GM18508 (cell line): ENCODE measurements at regions not wholly inside any gene's neighbourhood (a gene's known extent, or its start where the extent isn't known, plus 50 kb on each side); places are given as distances from the start of the nearest gene placed in this dataset.
"Not testable (repeated sequence)": the region's sequence is repeated elsewhere in the genome, so short reads cannot be mapped to it uniquely, and the experiment has no call there.

ENCODE experiments used
- ATAC-seq: cut with Tn5 transposase; IDR thresholded peaks from one replicate; pipeline ENCODE4 v1.9.1; 2021; ENCODE audit warnings: moderate number of reproducible peaks; ENCODE audit not compliant: insufficient read depth, unreplicated experiment

DNA sequence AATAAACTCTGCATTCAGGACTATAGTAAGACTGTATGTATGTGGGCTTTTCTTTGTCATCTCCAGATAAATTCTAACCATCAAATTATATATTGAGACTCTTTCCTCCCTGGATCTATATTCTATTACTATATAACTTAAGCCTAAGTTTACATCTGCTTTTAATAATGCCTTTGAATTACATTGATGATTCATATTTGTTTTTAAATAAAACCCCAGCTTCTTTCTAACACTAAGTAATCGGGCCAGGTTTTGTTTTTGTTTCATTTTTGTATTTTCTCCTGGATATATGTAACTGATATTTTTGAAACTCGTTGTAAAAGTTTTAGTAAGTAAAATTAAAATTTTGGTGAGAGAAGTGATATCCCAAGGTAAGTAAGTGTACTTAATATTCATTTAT lies 1599.1 kb downstream of the PCDH9 start:
- ATAC-seq, result no peak

DNA sequence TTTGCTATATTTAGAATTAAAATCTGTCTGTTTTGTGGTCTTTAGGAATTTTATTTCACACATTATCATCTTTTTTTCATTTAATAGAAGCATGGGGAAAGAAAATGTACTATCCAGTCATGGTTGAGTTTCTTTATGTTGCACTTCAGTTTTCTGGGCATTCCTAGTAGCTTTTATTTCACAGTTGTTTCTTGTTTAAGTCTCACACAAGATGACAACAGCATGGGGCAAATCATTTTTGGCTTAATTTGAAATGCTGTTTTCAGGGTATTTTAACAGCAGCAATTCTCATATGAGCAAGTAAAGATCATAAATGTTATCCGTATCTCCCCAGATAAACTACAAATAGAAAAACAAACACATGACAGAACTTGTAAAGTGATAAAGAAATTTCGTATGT lies 1600.2 kb downstream of the PCDH9 start:
- no peak for ATAC-seq

DNA sequence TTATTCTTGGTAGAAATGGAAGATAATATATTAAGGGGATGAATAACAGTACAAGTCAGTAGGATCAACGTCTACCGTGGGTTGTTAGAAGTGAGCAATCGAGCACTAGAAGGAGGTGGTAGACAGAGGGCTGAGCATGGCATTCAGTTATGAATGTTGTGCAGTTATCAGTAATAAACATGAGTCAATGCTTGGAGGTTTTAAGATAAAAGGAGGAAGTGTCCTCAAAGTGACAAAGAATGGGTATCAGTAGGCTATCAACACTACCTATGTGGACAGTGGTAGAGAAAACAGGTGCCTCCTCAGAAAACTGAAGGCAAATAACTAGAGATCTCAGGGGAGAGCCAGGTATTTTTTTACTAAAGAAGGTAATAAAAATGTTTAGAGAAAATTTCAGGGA lies 1607.0 kb downstream of the PCDH9 start:
- ATAC-seq, result no peak

DNA sequence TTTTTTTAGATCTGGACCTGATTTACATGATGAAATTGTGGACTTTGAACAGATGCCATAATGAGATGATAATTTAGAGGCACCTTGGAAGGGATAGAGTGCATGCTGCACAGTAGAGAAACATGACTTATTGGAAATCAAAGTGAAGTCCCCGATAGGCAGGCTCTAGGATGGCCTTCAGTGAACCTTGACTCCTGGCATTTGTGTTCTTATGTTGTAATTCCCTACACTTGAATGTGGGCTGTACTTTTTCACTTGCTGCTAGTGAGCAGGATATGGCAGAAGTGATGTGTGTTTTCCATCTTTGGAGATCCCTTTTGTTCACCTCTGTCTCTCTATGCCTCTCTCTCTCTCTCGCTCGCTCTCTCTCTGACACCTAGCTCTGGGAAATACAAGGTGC lies 1614.6 kb downstream of the PCDH9 start:
- no peak for ATAC-seq

DNA sequence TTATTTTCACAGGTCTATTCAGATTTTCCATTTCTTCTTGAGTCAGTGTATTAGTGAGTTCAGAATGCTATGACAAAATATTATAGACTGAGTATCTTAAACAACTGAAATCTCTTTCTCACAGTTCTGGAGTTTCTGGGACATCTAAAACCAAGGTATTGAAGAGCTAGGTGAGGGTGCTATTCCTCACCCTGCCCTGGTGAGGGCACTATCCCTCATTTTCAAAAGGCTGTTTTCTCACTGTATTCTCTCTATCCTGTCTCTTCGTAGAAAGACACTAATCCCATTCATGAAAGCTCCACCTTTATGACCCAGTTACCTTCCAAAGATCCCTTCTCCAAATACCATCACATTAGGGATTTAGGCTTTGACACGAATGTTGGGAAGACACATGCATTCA lies 1617.1 kb downstream of the PCDH9 start:
- no peak for ATAC-seq

DNA sequence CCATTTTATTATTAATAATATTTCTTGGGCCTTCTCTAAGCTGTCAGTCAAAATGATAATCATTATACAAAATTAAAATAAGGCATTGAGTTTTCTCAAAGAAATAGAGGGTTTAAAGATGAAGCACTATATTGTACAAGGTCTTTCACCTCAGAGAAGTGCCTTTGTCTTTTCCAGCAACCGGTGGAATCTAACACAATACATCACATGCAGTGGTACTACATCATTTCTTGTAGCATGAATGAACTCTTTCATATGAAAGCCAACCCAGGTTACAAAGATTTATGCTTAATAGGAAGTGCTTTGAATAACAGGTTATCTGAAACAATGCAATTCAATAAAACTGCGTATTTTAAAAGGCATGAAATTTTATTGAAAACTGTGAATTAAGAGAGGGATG lies 1620.8 kb downstream of the PCDH9 start:
- no peak for ATAC-seq

DNA sequence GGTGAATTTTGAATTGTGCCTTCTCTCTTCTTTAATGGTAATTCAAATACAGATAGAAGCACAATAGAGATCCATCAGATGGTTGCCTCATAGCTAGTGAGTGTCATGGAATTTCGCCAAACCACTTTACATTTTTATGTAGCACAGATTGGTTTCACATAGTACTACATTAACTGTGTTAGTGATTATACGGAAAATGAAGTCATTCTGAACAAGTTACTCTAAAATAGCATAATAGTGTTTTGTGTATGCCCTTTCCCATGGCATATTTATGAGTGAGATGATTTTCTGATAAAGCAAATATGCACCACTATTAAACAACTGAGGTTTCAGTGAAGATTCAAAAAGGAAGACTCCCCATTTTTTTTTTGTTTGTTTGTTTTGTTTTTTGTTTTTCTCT lies 1623.5 kb downstream of the PCDH9 start:
- no peak for ATAC-seq

DNA sequence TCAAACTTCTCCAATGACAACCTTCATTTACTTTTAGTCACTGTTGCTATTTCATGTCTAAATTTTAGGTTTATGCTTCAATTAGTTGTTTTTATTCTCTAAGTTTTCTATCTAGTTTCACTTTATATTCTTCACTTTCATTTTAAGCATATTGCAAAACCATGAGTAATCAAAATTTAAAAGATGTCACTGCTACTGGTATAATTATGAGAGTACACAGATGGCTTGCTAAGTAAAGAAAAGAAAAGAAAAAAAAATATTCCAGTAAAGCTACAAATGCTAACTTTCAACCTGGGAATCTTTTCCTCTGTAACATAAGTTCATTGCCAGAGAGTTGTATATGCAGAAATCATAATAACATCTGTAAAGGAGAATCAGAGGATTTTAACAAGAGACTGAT lies 1624.7 kb downstream of the PCDH9 start:
- no peak for ATAC-seq

DNA sequence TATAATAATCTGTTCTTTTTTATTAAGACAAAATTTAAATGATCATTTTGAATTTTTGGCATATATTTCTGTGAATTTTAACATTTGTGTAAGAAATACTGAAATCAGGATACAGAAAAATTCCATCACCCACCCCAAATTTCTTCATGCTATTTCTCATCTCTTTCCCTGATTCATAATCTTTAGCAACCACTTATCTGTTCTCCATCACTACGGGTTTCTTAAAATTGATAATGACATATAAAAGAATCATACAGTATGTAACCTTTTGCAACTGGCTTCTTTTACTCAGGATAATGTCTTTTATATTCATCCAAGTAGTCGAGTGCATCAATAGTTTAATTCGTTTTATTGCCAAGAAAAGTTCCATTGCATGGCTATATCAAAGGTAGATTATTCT lies 1627.0 kb downstream of the PCDH9 start:
- ATAC-seq, result no peak

DNA sequence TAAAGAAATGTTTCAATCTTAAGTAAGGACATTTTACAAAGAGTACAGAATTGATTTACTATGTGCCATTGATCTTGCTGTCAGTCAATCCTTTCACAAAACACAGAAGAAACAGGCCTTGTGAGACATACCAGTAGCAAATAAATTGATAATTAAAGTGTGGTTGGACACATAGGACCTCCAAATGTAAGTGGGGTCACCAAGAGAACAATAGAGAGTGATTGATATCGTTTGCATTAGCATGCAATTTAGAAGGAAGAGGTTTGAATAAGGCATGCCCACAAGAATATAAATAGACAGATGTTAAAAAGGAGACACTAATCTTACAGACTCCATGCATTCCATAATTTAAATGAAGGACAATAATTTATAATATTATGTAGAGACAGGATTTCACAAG lies 1628.3 kb downstream of the PCDH9 start:
- no peak for ATAC-seq

DNA sequence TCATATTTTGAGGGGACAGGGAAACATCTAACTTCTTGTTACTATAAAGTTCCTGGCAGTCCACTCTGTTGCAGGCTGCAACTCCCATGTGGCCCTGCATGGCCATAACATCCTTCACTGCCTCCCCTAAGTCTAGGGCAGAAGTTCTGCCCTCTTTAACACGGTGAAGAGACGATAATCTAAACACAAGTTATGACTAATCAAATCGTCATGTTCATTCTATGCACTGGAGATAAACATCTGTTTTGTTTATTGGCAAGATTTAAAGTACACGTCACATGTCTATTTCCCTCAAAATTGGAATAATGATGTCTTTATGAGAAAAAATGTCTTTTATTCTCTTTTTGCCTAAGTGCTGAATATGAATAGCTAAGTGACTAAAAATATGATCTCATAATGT lies 1629.4 kb downstream of the PCDH9 start:
- ATAC-seq, result no peak

DNA sequence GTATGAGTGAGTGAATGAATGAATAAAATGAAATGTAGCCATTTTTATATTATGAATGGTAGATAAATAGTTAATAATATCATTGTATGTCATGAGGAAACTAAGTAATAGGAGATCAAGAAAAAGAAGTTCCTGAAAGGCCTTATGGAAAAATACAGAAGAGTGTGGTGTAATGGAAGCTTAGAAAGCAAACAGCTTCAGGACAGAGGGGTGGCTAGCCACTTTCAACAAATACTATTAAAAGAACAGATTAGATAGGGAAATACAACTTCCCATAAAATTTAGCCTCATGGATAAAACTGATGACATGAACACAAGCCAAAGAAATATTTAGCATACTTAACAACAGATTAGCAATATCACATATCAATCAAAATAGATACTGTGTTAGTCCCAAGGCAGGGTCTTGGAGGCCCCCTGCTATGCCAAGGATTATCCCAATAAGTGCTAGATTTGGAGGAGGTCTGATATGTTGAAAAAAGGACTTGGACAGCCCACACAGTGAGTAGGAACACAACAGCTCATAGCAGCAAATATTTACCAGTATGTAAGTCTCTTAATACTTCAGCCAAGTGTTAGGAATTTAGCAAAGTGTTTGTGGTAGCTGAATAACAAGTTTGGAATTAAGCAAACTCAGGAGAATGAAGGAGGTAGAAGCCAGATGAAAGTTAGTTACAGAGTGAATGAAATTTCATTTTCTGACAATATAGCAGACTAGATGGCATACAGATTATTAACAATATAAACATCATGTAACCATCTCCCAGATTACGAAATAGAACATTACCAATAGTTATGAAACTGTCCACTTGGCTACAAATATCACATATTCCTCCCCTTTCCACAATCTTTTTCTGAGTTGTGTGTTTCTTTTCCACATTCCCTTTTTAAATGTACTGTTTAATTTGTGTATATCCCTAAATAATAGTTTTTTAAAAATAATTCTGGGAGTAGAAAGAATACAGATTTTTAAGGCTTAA lies 1632.0 kb downstream of the PCDH9 start:
- no peak for ATAC-seq

DNA sequence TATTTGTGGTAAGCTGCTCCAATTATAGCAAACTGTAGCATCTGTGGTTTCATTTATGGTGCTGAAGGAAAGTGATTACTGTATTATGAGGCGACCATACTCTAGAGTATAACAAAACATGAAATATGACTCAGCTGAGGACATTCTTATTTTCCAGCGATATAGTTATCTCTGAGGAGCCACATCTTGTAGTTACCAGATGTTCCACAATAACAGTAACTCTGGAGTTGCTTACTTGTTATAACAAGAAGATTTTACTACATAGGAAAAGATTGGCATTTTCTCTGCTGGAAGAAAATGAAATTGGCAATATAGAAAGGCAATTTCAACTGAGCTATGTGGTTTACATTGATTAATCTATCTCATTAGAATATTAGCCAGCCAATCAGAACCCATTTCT lies 1634.2 kb downstream of the PCDH9 start:
- no peak for ATAC-seq

DNA sequence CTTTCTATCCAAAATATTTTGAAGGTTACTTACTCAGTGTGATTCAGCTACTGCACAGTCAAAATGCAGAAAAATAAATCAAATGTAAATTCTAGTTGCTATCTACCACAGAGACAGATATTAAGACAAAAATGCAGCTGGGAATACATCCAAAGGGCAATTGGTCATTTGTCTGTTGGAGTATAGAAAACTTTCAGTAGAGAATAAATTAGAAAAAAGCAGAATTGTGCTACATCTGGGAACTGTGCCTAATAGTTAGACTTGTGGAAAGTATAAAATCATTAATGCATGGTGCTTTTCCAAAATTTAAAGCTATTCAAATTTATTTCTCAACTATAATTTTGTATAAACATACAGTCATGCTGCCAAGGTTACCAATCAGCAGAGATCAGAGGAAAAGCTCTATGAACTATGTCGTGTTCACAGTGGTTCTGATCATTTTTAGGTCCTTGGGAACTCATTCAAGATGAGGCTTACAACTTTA lies 1635.8 kb downstream of the PCDH9 start:
- ATAC-seq, result no peak

DNA sequence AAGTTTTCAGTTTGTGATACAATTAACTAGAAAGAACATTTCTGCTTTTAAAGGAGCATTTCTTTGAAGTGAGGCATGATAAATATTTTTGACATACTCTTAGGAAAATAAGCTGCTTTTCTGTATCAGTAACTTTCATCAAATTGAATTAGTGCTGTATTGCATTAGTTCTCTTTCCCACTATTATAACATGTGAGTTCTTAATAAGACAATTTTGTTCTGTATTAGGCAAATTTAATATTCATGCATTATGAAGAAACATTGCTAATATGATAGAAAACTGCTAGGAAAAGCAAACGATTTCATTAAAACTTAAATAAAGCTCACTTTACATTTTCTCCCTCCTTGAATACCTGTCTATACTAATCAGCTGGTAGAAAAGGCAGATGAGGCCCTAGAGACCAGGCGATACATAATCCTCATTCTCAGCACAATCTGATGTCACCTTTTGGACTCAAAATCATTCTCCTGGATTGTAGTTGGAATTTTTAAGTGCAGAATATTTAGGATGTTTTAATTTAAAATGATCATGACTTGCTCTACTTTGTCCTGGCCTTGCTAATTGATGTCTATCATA lies 1636.8 kb downstream of the PCDH9 start:
- ATAC-seq, result no peak

DNA sequence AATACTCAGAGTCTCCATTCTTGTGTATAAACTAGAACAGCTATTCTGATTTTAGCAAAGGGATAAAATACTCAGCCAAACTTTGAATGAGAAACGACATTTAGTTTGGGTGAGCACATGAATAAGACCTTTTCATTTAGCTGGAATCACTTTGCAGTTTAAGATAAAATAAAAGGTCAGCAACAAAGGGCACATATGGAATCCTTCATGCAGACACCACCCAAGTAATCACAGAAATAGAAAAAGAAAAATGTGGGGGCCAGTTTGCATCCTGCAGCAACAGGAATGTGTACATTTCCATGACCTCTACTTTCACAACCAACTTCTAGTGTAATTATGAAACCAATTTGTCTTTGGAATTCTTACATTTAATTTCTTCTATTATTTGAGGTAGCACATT lies 1637.4 kb downstream of the PCDH9 start:
- ATAC-seq, result no peak

DNA sequence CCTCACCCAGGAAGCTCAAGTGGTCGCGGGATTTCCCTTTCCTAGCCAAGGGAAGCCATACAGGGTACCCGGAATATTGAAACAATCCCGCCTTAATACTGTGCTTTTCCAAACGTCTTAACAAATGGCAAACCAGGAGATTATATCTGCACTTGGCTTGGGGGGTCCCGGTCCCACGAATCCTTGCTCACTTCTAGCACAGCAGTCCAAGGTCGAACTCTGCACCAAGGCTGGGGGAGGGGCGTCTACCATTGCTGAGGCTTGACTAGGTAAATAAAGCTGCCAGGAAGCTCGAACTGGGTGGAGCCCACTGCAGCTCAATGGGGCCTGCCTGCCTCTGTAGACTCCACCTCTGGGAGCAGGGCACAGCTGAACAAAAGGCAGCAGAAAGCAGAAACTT lies 1644.8 kb downstream of the PCDH9 start:
- ATAC-seq, result no peak

DNA sequence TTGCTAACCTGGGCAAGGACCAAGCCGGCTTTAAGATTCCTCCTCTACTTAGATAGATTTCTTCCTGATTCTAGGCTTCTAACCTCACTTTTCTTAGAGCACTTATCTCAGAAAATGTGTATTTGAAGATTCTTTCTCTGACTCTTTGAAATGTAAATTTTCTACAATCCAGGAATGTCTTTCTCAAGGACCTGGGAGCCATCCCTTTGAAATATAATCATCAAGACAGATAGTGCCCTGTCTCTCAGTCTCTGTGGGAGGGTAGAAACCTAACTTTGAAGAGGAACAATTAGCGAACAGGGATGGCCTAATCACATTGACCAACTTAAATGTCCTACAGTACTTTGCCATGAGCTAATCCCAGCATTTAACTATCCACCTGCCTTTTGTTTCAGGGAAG lies 1646.0 kb downstream of the PCDH9 start:
- no peak for ATAC-seq

DNA sequence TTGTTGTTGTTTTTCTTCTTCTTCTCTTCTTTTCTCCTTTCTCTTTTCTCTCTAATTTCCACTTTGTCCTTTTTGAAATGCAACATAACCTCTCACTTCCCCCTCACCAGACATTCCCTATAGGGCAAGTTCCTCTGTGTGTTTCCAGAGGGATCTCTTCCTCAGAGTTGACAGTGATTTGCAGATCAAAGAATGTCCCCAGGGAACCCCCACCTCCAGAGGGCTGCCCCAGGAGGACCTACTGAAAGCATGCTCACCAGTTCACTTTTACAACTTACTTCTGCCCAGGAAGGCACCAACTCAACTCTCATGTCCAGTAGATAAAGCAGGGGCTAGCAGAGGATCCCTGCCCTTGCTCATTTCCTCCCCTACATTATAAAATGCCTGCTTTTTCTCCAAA lies 1648.0 kb downstream of the PCDH9 start:
- ATAC-seq, result no peak

DNA sequence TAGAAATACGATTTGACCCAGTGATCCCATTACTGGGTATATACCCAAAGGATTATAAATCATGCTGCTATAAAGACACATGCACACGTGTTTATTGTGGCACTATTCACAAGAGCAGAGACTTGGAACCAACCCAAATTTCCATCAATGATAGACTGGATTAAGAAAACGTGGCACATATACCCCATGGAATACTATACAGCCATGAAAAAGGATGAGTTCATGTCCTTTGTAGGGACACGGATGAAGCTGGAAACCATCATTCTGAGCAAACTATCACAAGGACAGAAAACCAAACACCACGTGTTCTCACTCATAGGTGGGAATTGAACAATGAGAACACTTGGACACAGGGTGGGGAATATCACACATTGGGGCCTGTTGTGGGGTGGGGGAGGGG lies 1665.6 kb downstream of the PCDH9 start:
- not testable (repeated sequence) for ATAC-seq

DNA sequence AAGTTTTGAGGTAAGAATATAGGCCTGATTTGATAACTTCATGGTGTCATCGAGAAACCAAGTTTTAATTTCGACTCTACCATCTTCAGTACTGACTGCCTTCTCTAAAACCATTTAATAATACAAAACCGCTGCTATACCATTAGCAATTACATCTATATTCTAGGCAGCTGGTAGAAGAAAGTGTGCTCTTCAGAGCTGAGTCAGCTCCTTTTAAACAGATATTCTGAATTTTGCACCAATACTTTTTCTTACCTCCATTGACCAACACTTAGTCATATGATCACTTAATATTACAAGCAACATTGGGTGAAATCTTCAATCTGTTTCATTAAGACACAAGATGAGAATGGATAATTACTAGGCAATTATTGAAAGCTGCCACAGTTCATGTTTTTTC lies 1667.8 kb downstream of the PCDH9 start:
- ATAC-seq, result no peak

DNA sequence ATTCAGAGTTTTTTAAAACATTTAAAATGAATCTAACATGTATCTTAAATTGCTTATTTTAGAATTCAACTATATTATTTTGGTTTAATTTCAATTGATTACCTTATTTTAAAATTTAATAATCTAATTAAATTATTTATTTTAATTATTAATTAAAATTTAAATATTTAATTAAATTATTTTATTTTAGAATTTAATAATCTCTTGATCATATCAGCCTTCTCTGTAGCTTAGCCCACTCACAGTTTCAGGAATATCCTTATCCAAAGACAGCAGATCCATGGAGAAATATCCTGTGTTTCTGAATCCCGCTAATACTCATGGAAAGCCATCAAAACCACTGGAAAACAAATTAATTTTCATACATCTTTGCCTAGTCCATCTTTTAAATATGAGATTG lies 1669.2 kb downstream of the PCDH9 start:
- no peak for ATAC-seq
